Activated CD4-positive, alpha-beta T cell treated with anti-CD3 and anti-CD28 coated beads, Interleukin-2, Interleukin-4, amounts not matched to agents 100 ng/mL and 50 ng/mL, durations not matched to agents 16 hours and 8 hours (primary cell): ENCODE measurements at regions not wholly inside any gene's neighbourhood (a gene's known extent, or its start where the extent isn't known, plus 50 kb on each side); places are given as distances from the start of the nearest gene placed in this dataset.
"Not testable (repeated sequence)": the region's sequence is repeated elsewhere in the genome, so short reads cannot be mapped to it uniquely, and the experiment has no call there.

ENCODE experiments used
- DNase-seq: peaks from one replicate; pipeline ENCODE4 v3.0.0-alpha.2; 2020; ENCODE audit warnings: low spot score

GRCh38 chr7:142568435-142569097 lies 180.7 kb upstream of the PRSS1 start:
- DNase-seq, result no peak

GRCh38 chr7:142567201-142568075 lies 181.8 kb upstream of the PRSS1 start:
- DNase-seq, result no peak

GRCh38 chr7:142566271-142566670 lies 183.0 kb upstream of the PRSS1 start:
- no peak for DNase-seq

- not testable (repeated sequence) for DNase-seq
Measured at GRCh38 chr7:142564125-142564524, 185.1 kb upstream of the PRSS1 start.

- DNase-seq, result no peak
Measured at GRCh38 chr7:142563470-142563869, 185.8 kb upstream of the PRSS1 start.

GRCh38 chr7:142562688-142563087 lies 186.6 kb upstream of the PRSS1 start:
- no peak for DNase-seq

- not testable (repeated sequence) for DNase-seq
Measured at GRCh38 chr7:142561396-142561795, 187.9 kb upstream of the PRSS1 start.

GRCh38 chr7:142560770-142561169 lies 188.5 kb upstream of the PRSS1 start:
- not testable (repeated sequence) for DNase-seq

GRCh38 chr7:142560166-142560565 lies 189.1 kb upstream of the PRSS1 start:
- DNase-seq, result no peak

GRCh38 chr7:142557971-142558582 lies 191.2 kb upstream of the PRSS1 start:
- peak; percentile 45 for DNase-seq

GRCh38 chr7:142556740-142557139 lies 192.5 kb upstream of the PRSS1 start:
- peak; percentile 34 for DNase-seq

- DNase-seq, result no peak
Measured at GRCh38 chr7:142554560-142555532, 194.4 kb upstream of the PRSS1 start.

GRCh38 chr7:142553216-142553615 lies 196.1 kb upstream of the PRSS1 start:
- DNase-seq, result no peak

- DNase-seq, result no peak
Measured at GRCh38 chr7:142548978-142549377, 200.3 kb upstream of the PRSS1 start.

- no peak for DNase-seq
Measured at GRCh38 chr7:142546452-142546851, 202.8 kb upstream of the PRSS1 start.

GRCh38 chr7:142542942-142543341 lies 206.3 kb upstream of the PRSS1 start:
- no peak for DNase-seq

GRCh38 chr7:142542105-142542504 lies 207.2 kb upstream of the PRSS1 start:
- DNase-seq, result no peak

GRCh38 chr7:142540371-142540770 lies 208.9 kb upstream of the PRSS1 start:
- DNase-seq, result no peak

GRCh38 chr7:142539901-142540300 lies 209.4 kb upstream of the PRSS1 start:
- DNase-seq, result no peak

GRCh38 chr7:142537760-142538159 lies 211.5 kb upstream of the PRSS1 start:
- no peak for DNase-seq

GRCh38 chr7:142535123-142535779 lies 214.0 kb upstream of the PRSS1 start:
- DNase-seq, result peak; percentile 75
